T1000 (cell line): ENCODE measurements at regions not wholly inside any gene's neighbourhood (a gene's known extent, or its start where the extent isn't known, plus 50 kb on each side); places are given as distances from the start of the nearest gene placed in this dataset.

ENCODE experiments used
- DNase-seq: peaks from one replicate; lab custom pipeline; 2025; ENCODE audit warnings: mixed read lengths; lab: John Stamatoyannopoulos, UW

- DNase-seq: no peak
Measured at GRCh38 chr11:37770145-37770544, 1172.1 kb upstream of the RAG2 start.

- DNase-seq: no peak
Measured at GRCh38 chr11:37762079-37762478, 1164.0 kb upstream of the RAG2 start.

GRCh38 chr11:37755521-37755920 lies 1157.5 kb upstream of the RAG2 start:
- no peak for DNase-seq

GRCh38 chr11:37748641-37749040 lies 1150.6 kb upstream of the RAG2 start:
- DNase-seq: no peak

GRCh38 chr11:37747121-37747520 lies 1149.1 kb upstream of the RAG2 start:
- DNase-seq: no peak

GRCh38 chr11:37727371-37727770 lies 1129.3 kb upstream of the RAG2 start:
- DNase-seq: no peak

- DNase-seq: no peak
Measured at GRCh38 chr11:37724315-37724714, 1126.3 kb upstream of the RAG2 start.

- no peak for DNase-seq
Measured at GRCh38 chr11:37721485-37721884, 1123.4 kb upstream of the RAG2 start.

GRCh38 chr11:37718431-37718999 lies 1120.5 kb upstream of the RAG2 start:
- DNase-seq: no peak

- no peak for DNase-seq
Measured at GRCh38 chr11:37712251-37712650, 1114.2 kb upstream of the RAG2 start.

- DNase-seq: no peak
Measured at GRCh38 chr11:37710031-37710430, 1112.0 kb upstream of the RAG2 start.

- no peak for DNase-seq
Measured at GRCh38 chr11:37704791-37705190, 1106.8 kb upstream of the RAG2 start.

- no peak for DNase-seq
Measured at GRCh38 chr11:37699644-37700043, 1101.6 kb upstream of the RAG2 start.

- DNase-seq: no peak
Measured at GRCh38 chr11:37695283-37695682, 1097.2 kb upstream of the RAG2 start.

GRCh38 chr11:37689951-37690350 lies 1091.9 kb upstream of the RAG2 start:
- DNase-seq: no peak

- DNase-seq: no peak
Measured at GRCh38 chr11:37688456-37688855, 1090.4 kb upstream of the RAG2 start.

- DNase-seq: no peak
Measured at GRCh38 chr11:37687130-37687529, 1089.1 kb upstream of the RAG2 start.

- no peak for DNase-seq
Measured at GRCh38 chr11:37671321-37671720, 1073.3 kb upstream of the RAG2 start.

GRCh38 chr11:37666960-37667359 lies 1068.9 kb upstream of the RAG2 start:
- DNase-seq: no peak

GRCh38 chr11:37657645-37658044 lies 1059.6 kb upstream of the RAG2 start:
- DNase-seq: no peak

- DNase-seq: no peak
Measured at GRCh38 chr11:37647767-37648166, 1049.7 kb upstream of the RAG2 start.

- no peak for DNase-seq
Measured at GRCh38 chr11:37643968-37644367, 1045.9 kb upstream of the RAG2 start.

GRCh38 chr11:37642296-37642695 lies 1044.3 kb upstream of the RAG2 start:
- DNase-seq: no peak

GRCh38 chr11:37632748-37633147 lies 1034.7 kb upstream of the RAG2 start:
- DNase-seq: no peak

- no peak for DNase-seq
Measured at GRCh38 chr11:37630866-37631265, 1032.8 kb upstream of the RAG2 start.
